Mesodermal cell (in vitro differentiated cells): ENCODE measurements at regions not wholly inside any gene's neighbourhood (a gene's known extent, or its start where the extent isn't known, plus 50 kb on each side); places are given as distances from the start of the nearest gene placed in this dataset.

ENCODE experiments used
- H3K27ac ChIP-seq: 2 replicates; pipeline ENCODE4 v1.7.0; 2013; ENCODE audit warnings: mild to moderate bottlenecking, low read depth, low read length, moderate library complexity; ENCODE audit not compliant: severe bottlenecking
- H3K36me3 ChIP-seq: 2 replicates; pipeline ENCODE4 v1.7.1; 2013; ENCODE audit warnings: mild to moderate bottlenecking, low read length, moderate library complexity; ENCODE audit not compliant: control insufficient read depth, insufficient read depth
- H3K4me1 ChIP-seq: one replicate; pipeline ENCODE4 v1.7.1; 2013; ENCODE audit warnings: mild to moderate bottlenecking, low read length; ENCODE audit not compliant: insufficient read depth, control insufficient read depth, poor library complexity, severe bottlenecking
- H3K4me3 ChIP-seq: 2 replicates; pipeline ENCODE4 v1.7.0; 2013; ENCODE audit warnings: low read length, control low read depth, mild to moderate bottlenecking; ENCODE audit not compliant: insufficient read depth, poor library complexity, severe bottlenecking; ENCODE audit errors: extremely low read depth
- H3K9me3 ChIP-seq: 2 replicates; pipeline ENCODE4 v1.7.1; 2013; ENCODE audit warnings: mild to moderate bottlenecking, low read length, moderate library complexity; ENCODE audit not compliant: control insufficient read depth
- WGBS, 2 experiments: methylation state at CpG; one replicate each; pipeline ENCODE4 v1.1.5; 2013; ENCODE audit warnings: missing lambda C conversion rate in 2 of 2; ENCODE audit not compliant: insufficient coverage in 2 of 2; 5-methylcytosine and 5-hydroxymethylcytosine counted together

DNA sequence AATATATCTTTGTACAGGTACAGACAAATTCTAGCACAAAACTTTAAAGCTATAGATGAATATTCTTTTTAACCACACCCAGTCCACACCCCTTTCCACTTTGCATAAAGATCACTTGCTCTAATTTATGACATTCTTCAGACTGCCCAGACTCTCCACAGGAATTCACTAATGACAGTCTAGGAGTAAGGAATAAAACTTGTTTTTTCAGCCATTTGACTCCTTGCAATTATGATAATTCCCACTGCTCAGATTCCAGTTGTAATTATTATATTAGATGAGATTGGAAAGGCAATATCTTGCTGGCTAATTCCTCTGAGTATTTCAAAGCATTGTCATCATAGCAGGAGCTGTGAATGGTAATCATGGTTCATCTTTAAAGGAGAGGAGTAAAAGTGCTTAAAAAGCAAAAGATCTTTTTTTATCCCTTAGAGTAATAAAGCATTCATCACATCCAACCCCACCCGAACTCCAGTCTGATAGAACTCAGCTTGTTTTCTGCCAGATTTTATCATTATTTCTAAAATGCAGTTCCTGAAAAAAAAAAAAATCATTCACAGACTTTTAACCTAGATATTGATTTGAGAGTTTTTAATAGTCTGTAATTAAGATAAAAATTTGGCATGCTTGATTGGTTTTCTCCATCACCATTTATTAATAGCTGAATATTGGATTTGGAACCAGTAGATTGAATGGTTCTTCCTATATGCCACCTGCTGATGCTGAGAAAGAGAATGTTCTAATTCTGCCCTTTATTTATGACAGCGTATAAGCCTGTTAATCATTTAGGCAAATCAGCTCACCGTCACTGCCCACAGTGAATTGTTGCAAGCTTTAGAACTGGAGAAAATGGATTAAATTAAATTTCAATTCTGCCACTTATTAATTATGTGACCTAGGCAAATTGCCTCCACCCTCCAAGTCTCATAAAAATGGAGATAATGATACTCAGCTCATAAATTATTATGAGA is 93.9 kb upstream of the RASSF8 start:
- Histone ChIP-seq H3K36me3 (no peaks in the 10 kb centered on the region), H3K27ac (no peak overlapping the region), H3K4me1 (peaks cover 8% of the 10 kb centered on the region), H3K4me3 (no peak overlapping the region), H3K9me3 (peaks cover 4% of the 10 kb centered on the region)
- 94 to 100% methylated on average over 1 to 3 of the region's 3 CpGs for WGBS, 2 experiments

DNA sequence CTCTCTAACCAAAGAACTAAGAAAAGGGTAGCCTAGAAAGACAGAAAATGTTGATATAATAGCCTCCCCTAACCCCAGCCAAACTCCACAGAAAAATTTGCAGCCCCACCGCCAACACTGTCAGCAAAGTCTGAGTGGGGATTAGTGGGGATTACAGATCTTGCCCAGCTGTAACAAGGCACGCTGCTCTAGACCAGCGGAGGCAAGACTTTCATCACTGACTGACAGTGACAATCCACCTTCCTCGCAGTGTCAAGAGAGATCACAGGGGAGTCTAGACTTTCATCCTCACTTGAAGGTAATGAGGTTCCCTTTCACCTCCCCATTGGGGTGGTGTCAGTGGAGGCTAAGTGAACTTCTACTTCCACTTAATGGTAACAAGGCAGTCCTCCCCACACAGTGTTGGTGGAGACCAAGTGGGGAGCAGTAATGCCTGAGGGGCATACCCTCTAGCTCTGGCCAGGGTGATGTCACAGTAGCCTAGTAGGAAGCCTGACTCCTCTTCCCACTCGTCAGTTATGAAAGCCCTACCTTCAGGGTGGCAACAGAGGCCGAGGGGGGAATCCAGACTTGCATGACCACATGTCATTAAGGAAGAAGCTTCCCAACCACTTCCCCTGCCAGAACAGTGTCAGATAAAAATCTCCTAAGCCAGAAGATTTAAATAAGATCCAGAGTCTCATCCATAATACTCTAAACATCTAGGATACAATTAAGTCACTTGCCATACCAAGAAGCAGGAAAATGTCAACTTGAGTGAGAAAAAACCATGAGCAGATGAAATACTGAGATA is 91.7 kb upstream of the RASSF8 start:
- Histone ChIP-seq H3K4me3 (no peak overlapping the region), H3K27ac (no peak overlapping the region), H3K4me1 (peaks cover 8% of the 10 kb centered on the region), H3K9me3 (peaks cover 4% of the 10 kb centered on the region), H3K36me3 (no peaks in the 10 kb centered on the region)
- WGBS, 2 experiments, result 78 to 93% methylated on average over 2 to 3 of the region's 6 CpGs

DNA sequence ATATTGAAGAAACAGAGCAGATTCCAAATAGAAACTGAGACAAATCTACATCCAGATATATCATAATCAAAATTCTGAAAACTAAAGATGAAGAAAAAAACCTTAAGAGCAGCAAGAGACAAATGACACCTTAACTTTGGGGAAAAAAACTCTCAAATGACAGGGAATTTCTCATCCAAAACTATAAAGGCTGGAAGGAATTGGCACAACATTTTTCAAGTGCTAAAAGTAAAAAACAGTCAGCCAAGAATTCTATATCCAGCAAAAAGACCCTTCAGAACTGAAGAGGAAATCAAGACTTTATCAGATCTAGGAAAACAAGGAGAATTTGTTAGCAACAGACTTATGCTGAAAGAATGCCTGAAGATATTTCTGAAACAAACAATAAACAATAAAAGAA is 90.3 kb upstream of the RASSF8 start:
- H3K27ac ChIP-seq, result no peak overlapping the region
- H3K4me1 ChIP-seq, result peaks cover 8% of the 10 kb centered on the region
- H3K4me3 ChIP-seq, result no peak overlapping the region
- H3K9me3 ChIP-seq, result peaks cover 4% of the 10 kb centered on the region
- H3K36me3 ChIP-seq, result no peaks in the 10 kb centered on the region

DNA sequence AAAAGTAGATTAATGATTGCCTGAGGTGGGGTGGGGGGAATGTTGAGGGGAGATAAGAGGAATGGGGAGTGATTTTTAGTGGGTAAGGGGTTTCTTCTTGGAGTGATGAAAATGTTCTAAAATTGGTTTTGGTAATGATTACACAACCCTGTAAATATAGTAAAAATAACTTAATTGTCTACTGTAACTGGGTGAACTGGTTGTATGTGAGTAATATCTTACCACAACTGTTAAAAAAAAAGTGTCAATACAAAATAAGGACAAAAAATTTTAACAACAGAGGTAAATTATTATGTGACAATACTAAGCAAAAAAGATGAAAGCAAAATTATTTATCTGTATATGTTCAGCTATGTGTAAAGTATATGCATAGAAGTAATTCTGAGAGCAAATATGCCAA is 86.3 kb upstream of the RASSF8 start:
- H3K36me3 ChIP-seq, result no peaks in the 10 kb centered on the region
- H3K4me3 ChIP-seq, result no peak overlapping the region
- peaks cover under 1% of the 10 kb centered on the region for H3K9me3 ChIP-seq
- H3K4me1 ChIP-seq, result peaks cover 6% of the 10 kb centered on the region
- H3K27ac ChIP-seq, result no peak overlapping the region

DNA sequence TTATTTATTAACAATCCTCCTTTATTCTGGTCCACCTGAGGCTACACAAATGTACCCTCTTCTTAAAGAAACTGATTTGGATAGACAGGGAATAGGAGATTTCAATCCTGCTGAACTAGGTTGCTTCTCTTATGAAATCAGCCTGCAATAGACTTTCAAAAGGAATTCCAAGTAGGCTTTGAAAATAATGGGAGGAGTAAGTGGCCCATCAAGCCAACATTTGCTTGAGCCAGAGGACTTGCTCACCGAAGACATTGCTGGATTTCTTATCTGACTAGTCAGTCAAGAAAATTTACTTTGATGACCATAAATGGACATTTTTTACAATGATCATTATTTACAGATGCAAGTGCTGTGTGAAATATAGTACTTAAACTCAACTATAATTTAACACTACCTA is 82.8 kb upstream of the RASSF8 start:
- Histone ChIP-seq H3K27ac (peak overlapping the region; percentile 30), H3K4me3 (no peak overlapping the region), H3K4me1 (peaks cover 6% of the 10 kb centered on the region), H3K36me3 (no peaks in the 10 kb centered on the region), H3K9me3 (no peaks in the 10 kb centered on the region)
- WGBS, 2 experiments, result 80% methylated on average over 1 of the region's 1 CpG; no CpG with 5 or more reads in 1 of the 2 experiments

DNA sequence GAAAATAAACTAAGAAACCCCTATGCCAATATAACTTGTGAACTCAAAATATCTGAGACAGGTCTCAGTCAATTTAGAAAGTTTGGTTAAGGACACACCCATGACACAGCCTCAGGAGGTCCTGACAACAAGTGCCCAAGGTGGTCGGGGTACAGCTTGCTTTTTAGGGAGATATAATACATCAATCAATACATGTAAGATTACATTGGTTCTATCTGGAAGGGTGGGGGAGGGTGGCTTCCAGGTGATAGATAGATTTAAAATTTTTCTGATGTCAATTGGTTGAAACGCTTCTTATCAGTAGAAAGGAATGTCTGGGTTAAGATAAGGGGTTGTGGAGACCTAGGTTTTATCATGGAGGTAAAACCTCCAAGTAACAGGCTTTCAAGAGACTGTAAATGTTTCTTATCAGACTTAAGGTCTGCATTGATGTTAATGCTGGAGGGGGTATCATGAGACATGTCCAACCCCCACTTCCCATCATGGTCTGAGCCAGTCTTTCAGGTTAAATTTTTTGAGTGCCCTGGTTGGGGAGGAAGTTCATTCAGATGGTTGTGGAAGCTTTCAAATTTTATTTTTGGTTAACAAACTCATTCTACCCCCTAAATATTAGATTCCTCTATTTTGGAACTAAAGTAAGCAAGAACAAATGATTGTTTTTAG is 82.0 kb upstream of the RASSF8 start:
- Histone ChIP-seq H3K4me1 (peaks cover 6% of the 10 kb centered on the region), H3K27ac (no peak overlapping the region), H3K36me3 (no peaks in the 10 kb centered on the region), H3K4me3 (no peak overlapping the region), H3K9me3 (no peaks in the 10 kb centered on the region)
- WGBS, 2 experiments, result 22 to 50% methylated on average over 1 of the region's 2 CpGs

DNA sequence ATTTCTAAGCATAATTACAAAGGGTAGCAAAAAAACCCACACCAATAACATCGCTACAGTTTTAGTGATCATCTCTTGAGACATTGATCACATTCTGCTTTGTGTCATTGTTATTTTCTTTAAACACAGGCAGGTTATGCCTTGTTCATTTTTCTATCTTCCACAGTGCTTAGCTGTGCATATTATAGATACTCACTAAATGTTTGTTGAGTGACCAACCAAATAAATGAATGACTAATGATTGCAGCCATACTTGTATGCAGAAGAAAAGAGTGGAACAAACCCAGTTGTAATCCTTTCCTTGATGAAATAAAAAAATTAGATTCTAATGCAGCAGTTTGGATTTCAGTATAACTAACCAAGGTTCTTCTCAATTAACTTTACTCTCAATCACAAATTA is 81.0 kb upstream of the RASSF8 start:
- H3K36me3 ChIP-seq, result no peaks in the 10 kb centered on the region
- no peaks in the 10 kb centered on the region for H3K9me3 ChIP-seq
- H3K4me1 ChIP-seq, result peaks cover 6% of the 10 kb centered on the region
- H3K27ac ChIP-seq, result no peak overlapping the region
- no peak overlapping the region for H3K4me3 ChIP-seq
- WGBS, 2 experiments, result 100% methylated on average over 1 of the region's 1 CpG; no CpG with 5 or more reads in 1 of the 2 experiments

DNA sequence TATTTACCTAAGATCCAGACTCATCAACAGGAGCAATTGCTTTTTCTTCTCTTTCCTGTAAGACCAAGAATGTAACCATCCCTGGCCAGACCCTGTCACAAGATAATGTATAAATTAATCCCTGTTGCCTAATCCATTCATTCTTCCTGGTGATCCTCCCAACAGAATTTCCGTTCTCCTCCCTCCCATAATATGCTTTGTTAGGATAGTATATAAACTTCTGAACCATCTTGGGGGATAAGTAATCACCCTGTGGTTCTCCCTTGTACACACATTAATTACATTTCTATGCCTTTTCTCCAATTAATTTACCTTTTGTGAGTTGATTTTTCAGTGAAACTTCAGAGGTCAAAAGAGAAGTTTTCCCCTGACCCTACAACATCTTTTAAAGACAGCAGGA is 76.2 kb upstream of the RASSF8 start:
- H3K36me3 ChIP-seq, result no peaks in the 10 kb centered on the region
- no CpG with 5 or more reads among the region's 1 CpG for WGBS, 2 experiments
- H3K27ac ChIP-seq, result no peak overlapping the region
- H3K4me3 ChIP-seq, result no peak overlapping the region
- no peaks in the 10 kb centered on the region for H3K9me3 ChIP-seq
- no peaks in the 10 kb centered on the region for H3K4me1 ChIP-seq

DNA sequence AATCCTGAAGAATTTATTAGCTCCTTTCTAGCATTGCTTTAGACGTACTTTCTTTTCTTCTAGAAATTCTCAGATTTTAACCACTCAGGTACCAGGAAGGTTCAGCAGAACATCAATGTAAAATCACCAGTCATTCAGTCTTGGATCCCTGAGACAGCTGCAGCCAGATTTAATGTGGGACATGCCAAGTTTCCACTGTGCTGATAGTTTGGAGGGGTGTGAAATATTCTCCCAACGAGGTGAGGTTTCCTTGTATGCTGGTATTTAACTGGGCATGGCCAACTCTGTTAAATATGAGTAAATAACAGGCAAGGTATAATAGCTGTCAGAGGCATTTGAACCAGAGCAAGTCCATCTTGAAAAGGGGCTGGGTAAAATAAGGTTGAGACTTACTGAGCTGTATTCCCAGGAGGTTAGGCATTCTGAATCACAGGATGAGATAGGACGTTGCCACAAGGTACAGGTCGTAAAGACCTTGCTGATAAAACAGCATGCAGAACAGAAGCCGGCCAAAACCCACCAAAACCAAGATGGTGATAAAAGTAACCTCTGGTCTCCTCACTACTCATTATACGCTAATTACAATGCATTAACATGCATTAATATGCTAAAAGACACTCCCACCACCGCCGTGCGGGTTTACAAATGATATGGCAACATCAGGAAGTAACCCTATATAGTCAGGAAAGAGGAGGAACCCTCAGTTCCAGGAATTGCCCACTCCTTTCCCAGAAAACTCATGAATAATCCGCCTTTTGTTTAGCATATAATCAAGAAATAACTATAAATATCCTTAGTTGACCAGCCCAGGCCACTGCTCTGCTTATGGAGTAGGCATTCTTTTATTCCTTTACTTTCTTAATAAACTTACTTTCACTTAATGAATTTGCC is 75.2 kb upstream of the RASSF8 start:
- H3K27ac ChIP-seq, result no peak overlapping the region
- H3K9me3 ChIP-seq, result no peaks in the 10 kb centered on the region
- no peaks in the 10 kb centered on the region for H3K4me1 ChIP-seq
- WGBS, 2 experiments, result 80 to 86% methylated on average over 6 to 7 of the region's 10 CpGs
- H3K36me3 ChIP-seq, result no peaks in the 10 kb centered on the region
- H3K4me3 ChIP-seq, result no peak overlapping the region
